Neuronal stem cell (in vitro differentiated cells): ENCODE measurements at regions not wholly inside any gene's neighbourhood (a gene's known extent, or its start where the extent isn't known, plus 50 kb on each side); places are given as distances from the start of the nearest gene placed in this dataset.
A peak's percentile ranks its signal among the peaks of the same experiment; 100 is the strongest.

Source experiments
- DNase-seq: peaks from one replicate; pipeline ENCODE4 v3.0.0-alpha.2; 2013; ENCODE audit warnings: low spot score
- H2AFZ ChIP-seq: one replicate; pipeline ENCODE4 v1.6.1; 2013; ENCODE audit warnings: mild to moderate bottlenecking, low read length, inconsistent platforms
- H2AK5ac ChIP-seq: 2 replicates; pipeline ENCODE4 v1.6.1; 2013; ENCODE audit warnings: low read depth, mild to moderate bottlenecking, inconsistent platforms, low read length, moderate library complexity, mixed read lengths
- H2BK120ac ChIP-seq: 2 replicates; pipeline ENCODE4 v1.6.1; 2013; ENCODE audit warnings: low read depth, mild to moderate bottlenecking, inconsistent platforms, low read length, moderate library complexity, mixed read lengths
- H2BK12ac ChIP-seq: one replicate; pipeline ENCODE4 v1.6.1; 2013; ENCODE audit warnings: low read length, inconsistent platforms
- H2BK15ac ChIP-seq: 2 replicates; pipeline ENCODE4 v1.6.1; 2013; ENCODE audit warnings: mild to moderate bottlenecking, low read length, inconsistent platforms, mixed read lengths
- H2BK5ac ChIP-seq: one replicate; pipeline ENCODE4 v1.6.1; 2013; ENCODE audit warnings: inconsistent platforms, mild to moderate bottlenecking, low read length, moderate library complexity
- H3K14ac ChIP-seq: one replicate; pipeline ENCODE4 v1.6.1; 2013; ENCODE audit warnings: low read length, inconsistent platforms
- H3K18ac ChIP-seq: 2 replicates; pipeline ENCODE4 v1.6.1; 2013; ENCODE audit warnings: low read length, inconsistent platforms
- H3K23ac ChIP-seq: 2 replicates; pipeline ENCODE4 v1.6.1; 2013; ENCODE audit warnings: low read depth, mild to moderate bottlenecking, mixed read lengths, low read length, inconsistent platforms; ENCODE audit not compliant: poor library complexity
- H3K27ac ChIP-seq: replicated peaks from 3 replicates; pipeline ENCODE4 v1.5.1; 2013; ENCODE audit warnings: low read length, inconsistent platforms
- H3K27me3 ChIP-seq, 3 experiments: 2 replicates each; pipeline ENCODE4 v1.6.1; 2013; ENCODE audit warnings: low read length in 3 of 3, mild to moderate bottlenecking in 2 of 3, inconsistent platforms in 1 of 3, low read depth in 1 of 3, mixed read lengths in 1 of 3, moderate library complexity in 1 of 3; ENCODE audit not compliant: control insufficient read depth in 3 of 3, insufficient read depth in 3 of 3
- H3K36me3 ChIP-seq, 2 donors: replicated peaks in 1 of 2; 2 replicates each; pipeline ENCODE4 v1.6.1; 2013; ENCODE audit warnings: low read length in 2 of 2; ENCODE audit not compliant: control insufficient read depth in 2 of 2, insufficient read depth in 2 of 2
- H3K4ac ChIP-seq: 2 replicates; pipeline ENCODE4 v1.6.1; 2013; ENCODE audit warnings: inconsistent platforms, mild to moderate bottlenecking, low read length, moderate library complexity
- H3K4me1 ChIP-seq, 2 donors: 1 replicate in 1 of 2; 2 replicates in 1 of 2; pipeline ENCODE4 v1.6.1; 2013; ENCODE audit warnings: low read length in 2 of 2, low read depth in 1 of 2; ENCODE audit not compliant: control insufficient read depth in 2 of 2, insufficient read depth in 1 of 2
- H3K4me2 ChIP-seq: one replicate; pipeline ENCODE4 v1.6.1; 2013; ENCODE audit warnings: mild to moderate bottlenecking, low read length, inconsistent platforms; ENCODE audit not compliant: insufficient read depth, poor library complexity, severe bottlenecking
- H3K4me3 ChIP-seq, 2 donors: 2 replicates each; pipeline ENCODE4 v1.5.1; 2013; ENCODE audit warnings: low read length in 2 of 2, mild to moderate bottlenecking in 2 of 2, inconsistent platforms in 1 of 2, moderate library complexity in 1 of 2
- H3K79me1 ChIP-seq: one replicate; pipeline ENCODE4 v1.6.1; 2013; ENCODE audit warnings: low read depth, mild to moderate bottlenecking, inconsistent platforms, low read length, moderate library complexity
- H3K9ac ChIP-seq: one replicate; pipeline ENCODE4 v1.6.1; 2013; ENCODE audit warnings: mild to moderate bottlenecking, low read depth, low read length, inconsistent platforms; ENCODE audit not compliant: poor library complexity
- H3K9me3 ChIP-seq, 2 donors: replicated peaks in 1 of 2; 2 replicates each; pipeline versions ENCODE3 to v1.6.1; 2013; ENCODE audit warnings: low read length in 2 of 2, mild to moderate bottlenecking in 2 of 2, inconsistent platforms in 1 of 2, low read depth in 1 of 2, mixed read lengths in 1 of 2, moderate library complexity in 1 of 2; ENCODE audit not compliant: control insufficient read depth in 2 of 2, insufficient read depth in 1 of 2
- H4K8ac ChIP-seq: one replicate; pipeline ENCODE4 v1.6.1; 2013; ENCODE audit warnings: low read depth, mild to moderate bottlenecking, inconsistent platforms, low read length, moderate library complexity
- H4K91ac ChIP-seq: one replicate; pipeline ENCODE4 v1.6.1; 2013; ENCODE audit warnings: low read length, low read depth, mild to moderate bottlenecking, inconsistent platforms; ENCODE audit not compliant: poor library complexity
- WGBS, 2 donors: extraction: QIAGEN DNeasy Blood & Tissue Kit; methylation state at CpG; one replicate each; pipeline ENCODE4 v1.1.7; 2013; ENCODE audit warnings: missing lambda C conversion rate in 2 of 2, mixed read lengths in 1 of 2; ENCODE audit not compliant: insufficient read length in 2 of 2, insufficient replicate concordance in 1 of 2; ENCODE audit errors: extremely low coverage in 2 of 2; 5-methylcytosine and 5-hydroxymethylcytosine counted together

GRCh38 chr12:11953523-11953922 lies 117.2 kb upstream of the BCL2L14 start:
- no peak overlapping the region for H4K8ac ChIP-seq
- peaks cover 0 to 2% of the 10 kb centered on the region in 2 donors for H3K4me1 ChIP-seq
- H2BK120ac ChIP-seq: no peak overlapping the region
- no peak overlapping the region for H2BK5ac ChIP-seq
- H2AK5ac ChIP-seq: no peak overlapping the region
- no peak overlapping the region for H3K4ac ChIP-seq
- no peaks in the 10 kb centered on the region for H3K79me1 ChIP-seq
- no peak overlapping the region for H4K91ac ChIP-seq
- H3K4me3 ChIP-seq: no peak overlapping the region
- no peaks in the 10 kb centered on the region for H3K9me3 ChIP-seq
- no peak overlapping the region for H3K18ac ChIP-seq
- DNase-seq: no peak
- no peak overlapping the region for H3K27ac ChIP-seq
- H2AFZ ChIP-seq: no peak overlapping the region
- H3K14ac ChIP-seq: no peak overlapping the region
- no peak overlapping the region for H2BK12ac ChIP-seq
- H3K36me3 ChIP-seq: no peaks in the 10 kb centered on the region
- no peak overlapping the region for H3K23ac ChIP-seq
- no peak overlapping the region for H3K9ac ChIP-seq
- H2BK15ac ChIP-seq: no peak overlapping the region
- H3K27me3 ChIP-seq: peaks cover 0 to 18% (median 2%) of the 10 kb centered on the region in 3 experiments
- no CpG with 5 or more reads among the region's 7 CpGs for WGBS, 2 donors
- no peak overlapping the region for H3K4me2 ChIP-seq

DNA sequence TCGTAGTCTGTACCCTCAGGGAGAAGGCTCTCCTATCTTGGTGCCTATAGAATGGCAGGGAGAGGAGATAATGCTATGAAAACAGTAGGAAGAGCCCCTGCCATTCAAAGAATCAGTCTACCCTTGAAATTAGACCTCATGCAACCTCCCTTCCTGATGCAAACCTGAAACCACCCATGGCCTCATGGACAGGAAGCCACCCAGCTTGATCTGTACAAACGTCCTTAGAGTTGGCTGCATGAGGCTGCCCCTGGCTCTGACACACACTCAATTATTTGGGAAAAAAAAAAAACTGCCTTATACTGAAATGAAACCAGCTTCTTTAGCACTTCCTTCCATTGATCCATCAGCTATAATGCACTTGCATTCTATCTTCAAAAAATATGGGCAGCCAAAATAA lies 116.6 kb upstream of the BCL2L14 start:
- Histone ChIP-seq H3K36me3 (no peaks in the 10 kb centered on the region), H3K23ac (no peak overlapping the region), H3K9me3 (no peaks in the 10 kb centered on the region), H4K8ac (no peak overlapping the region), H3K14ac (no peak overlapping the region), H3K27me3 (peaks cover 0 to 18% (median 2%) of the 10 kb centered on the region in 3 experiments), H3K4me1 (peaks cover 0 to 2% of the 10 kb centered on the region in 2 donors), H2AFZ (no peak overlapping the region), H3K18ac (no peak overlapping the region), H3K9ac (no peak overlapping the region), H3K4me3 (no peak overlapping the region), H2BK120ac (no peak overlapping the region), H2BK12ac (no peak overlapping the region), H2AK5ac (no peak overlapping the region), H4K91ac (no peak overlapping the region), H3K4me2 (no peak overlapping the region), H3K4ac (no peak overlapping the region), H3K79me1 (no peaks in the 10 kb centered on the region), H3K27ac (no peak overlapping the region), H2BK5ac (no peak overlapping the region), H2BK15ac (no peak overlapping the region)
- no CpG with 5 or more reads among the region's 2 CpGs for WGBS, 2 donors
- DNase-seq: no peak

DNA sequence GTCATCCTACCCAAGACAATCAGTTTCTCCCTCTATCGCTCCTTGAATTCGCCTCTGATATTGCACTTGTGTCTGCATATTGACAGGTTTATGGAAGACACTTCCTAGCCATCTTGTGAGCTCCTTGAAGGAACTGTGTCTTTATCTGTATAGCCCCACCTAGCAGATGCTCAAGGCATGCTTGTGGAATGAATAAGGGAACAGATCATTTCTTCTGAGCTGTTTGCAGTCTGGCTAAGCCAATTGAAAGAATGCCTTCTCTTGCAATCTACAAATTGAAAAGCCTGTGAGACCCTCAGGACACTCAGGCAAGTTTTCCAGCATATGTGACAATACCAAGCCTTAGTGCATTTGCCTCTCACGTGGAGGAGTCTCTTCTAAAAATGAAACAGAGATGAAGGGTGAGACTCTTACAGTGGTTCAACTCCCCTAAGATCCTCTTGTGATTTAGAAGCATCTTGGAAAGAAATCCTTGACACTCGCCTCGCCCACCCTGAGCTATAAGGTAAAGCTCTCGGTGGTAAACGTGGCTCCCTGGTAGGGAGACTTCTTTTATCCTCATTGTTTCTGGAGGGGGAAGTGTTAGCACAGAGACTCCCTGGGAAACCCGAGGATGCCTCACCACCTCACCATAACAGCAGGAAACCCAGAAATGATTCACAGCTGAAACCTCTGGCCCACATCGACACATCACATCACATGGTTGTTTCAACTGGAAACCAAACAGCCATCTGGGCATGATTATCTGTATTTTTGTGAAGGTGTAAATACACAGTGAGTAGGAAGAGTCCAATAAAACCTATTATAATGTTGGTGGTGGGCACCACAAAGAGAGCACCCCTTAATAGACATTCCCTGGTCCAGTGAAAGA lies 112.3 kb upstream of the BCL2L14 start:
- DNase-seq: no peak
- Histone ChIP-seq H2BK12ac (no peak overlapping the region), H3K18ac (no peak overlapping the region), H3K36me3 (no peaks in the 10 kb centered on the region), H3K79me1 (no peaks in the 10 kb centered on the region), H2BK15ac (no peak overlapping the region), H3K4ac (no peak overlapping the region), H2BK5ac (no peak overlapping the region), H2AK5ac (no peak overlapping the region), H3K27me3 (peaks cover 0 to 6% (median 2%) of the 10 kb centered on the region in 3 experiments), H4K91ac (no peak overlapping the region), H3K4me3 (no peak overlapping the region), H3K4me2 (no peak overlapping the region), H2BK120ac (no peak overlapping the region), H3K27ac (no peak overlapping the region), H3K23ac (no peak overlapping the region), H3K14ac (no peak overlapping the region), H2AFZ (no peak overlapping the region), H3K9me3 (no peaks in the 10 kb centered on the region), H4K8ac (no peak overlapping the region), H3K9ac (no peak overlapping the region), H3K4me1 (peaks cover 3 to 7% of the 10 kb centered on the region in 2 donors)
- no CpG with 5 or more reads among the region's 9 CpGs for WGBS, 2 donors

DNA sequence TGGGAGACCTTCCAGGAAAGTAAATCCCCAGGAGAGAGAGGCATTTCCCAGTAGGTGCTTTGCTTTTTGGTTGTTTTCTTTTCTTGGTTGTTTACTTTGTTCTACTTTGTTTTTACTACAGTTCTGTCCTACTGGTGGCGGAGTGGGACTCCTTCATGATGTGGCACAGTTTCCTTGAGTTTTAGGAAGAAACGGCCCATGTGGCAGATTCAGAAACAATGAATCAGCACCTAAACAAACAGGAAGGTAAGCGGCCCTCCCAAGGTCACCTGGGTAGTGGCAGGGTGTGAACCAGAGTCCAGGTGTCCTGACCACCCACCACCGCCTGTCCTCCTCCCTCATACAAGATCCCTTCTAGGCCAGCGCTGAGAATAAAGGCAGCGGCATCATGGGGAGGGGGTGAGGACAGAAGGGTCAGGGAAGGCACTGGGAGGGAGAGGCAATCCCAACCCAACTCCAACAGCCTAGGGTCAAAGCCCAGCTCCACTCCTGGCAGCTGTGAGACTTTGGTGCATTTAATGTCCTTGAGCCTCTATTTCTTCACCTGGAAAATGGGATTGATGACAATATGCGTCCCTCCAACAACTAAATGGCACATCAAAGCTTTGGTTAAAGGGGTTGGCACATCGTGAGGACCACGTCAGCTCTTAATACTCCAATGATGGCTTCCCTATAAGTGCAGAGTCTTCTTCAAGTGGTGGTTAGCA lies 111.5 kb upstream of the BCL2L14 start:
- no peak overlapping the region for H2AFZ ChIP-seq
- H3K18ac ChIP-seq: peak overlapping the region; percentile 88
- H2AK5ac ChIP-seq: no peak overlapping the region
- peaks cover 3 to 10% of the 10 kb centered on the region in 2 donors for H3K4me1 ChIP-seq
- no peak overlapping the region for H3K9ac ChIP-seq
- no peak overlapping the region for H3K4me3 ChIP-seq
- H3K4ac ChIP-seq: no peak overlapping the region
- H2BK12ac ChIP-seq: no peak overlapping the region
- no peak overlapping the region for H3K4me2 ChIP-seq
- H4K8ac ChIP-seq: no peak overlapping the region
- no peaks in the 10 kb centered on the region for H3K9me3 ChIP-seq
- no peak overlapping the region for H3K27ac ChIP-seq
- DNase-seq: no peak
- no CpG with 5 or more reads among the region's 9 CpGs for WGBS, 2 donors
- no peak overlapping the region for H2BK15ac ChIP-seq
- H3K23ac ChIP-seq: no peak overlapping the region
- H4K91ac ChIP-seq: no peak overlapping the region
- H2BK5ac ChIP-seq: no peak overlapping the region
- no peak overlapping the region for H3K14ac ChIP-seq
- H3K36me3 ChIP-seq: no peaks in the 10 kb centered on the region
- H3K27me3 ChIP-seq: peaks cover 0 to 4% (median 2%) of the 10 kb centered on the region in 3 experiments
- no peaks in the 10 kb centered on the region for H3K79me1 ChIP-seq
- no peak overlapping the region for H2BK120ac ChIP-seq
